HG03066 (cell line): ENCODE measurements at regions not wholly inside any gene's neighbourhood (a gene's known extent, or its start where the extent isn't known, plus 50 kb on each side); places are given as distances from the start of the nearest gene placed in this dataset.
"Not testable (repeated sequence)": the region's sequence is repeated elsewhere in the genome, so short reads cannot be mapped to it uniquely, and the experiment has no call there.

ENCODE experiments used
- ATAC-seq: cut with Tn5 transposase; IDR thresholded peaks from one replicate; pipeline ENCODE4 v1.9.1; 2021; ENCODE audit warnings: low read depth; ENCODE audit not compliant: unreplicated experiment

GRCh38 chr5:92849756-92850155, 731.3 kb downstream of the NR2F1-AS1 start:
- no peak for ATAC-seq

GRCh38 chr5:92841604-92842155, 739.3 kb downstream of the NR2F1-AS1 start:
- no peak for ATAC-seq

- ATAC-seq = no peak
These were observed 742.8 kb downstream of the NR2F1-AS1 start for GRCh38 chr5:92838253-92838652.

- ATAC-seq = no peak
These were observed 743.9 kb downstream of the NR2F1-AS1 start for GRCh38 chr5:92836855-92837755.

- ATAC-seq = no peak
These were observed 745.3 kb downstream of the NR2F1-AS1 start for GRCh38 chr5:92835712-92836111.

DNA sequence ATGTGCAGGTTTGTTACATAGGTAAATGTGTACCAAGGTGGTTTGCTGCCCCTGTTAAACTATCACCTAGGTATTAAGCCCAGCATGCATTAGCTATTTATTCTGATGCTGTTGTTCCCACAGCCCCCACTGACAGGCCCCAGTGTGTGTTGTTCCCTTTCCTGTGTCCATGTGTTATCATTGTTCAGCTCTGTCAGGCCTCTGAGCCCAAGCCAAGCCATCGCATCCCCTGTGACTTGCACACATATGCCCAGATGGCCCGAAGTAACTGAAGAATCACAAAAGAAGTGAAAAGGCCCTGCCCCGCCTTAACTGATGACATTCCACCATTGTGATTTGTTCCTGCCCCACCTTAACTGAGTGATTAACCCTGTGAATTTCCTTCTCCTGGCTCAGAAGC, 757.5 kb downstream of the NR2F1-AS1 start:
- not testable (repeated sequence) for ATAC-seq

DNA sequence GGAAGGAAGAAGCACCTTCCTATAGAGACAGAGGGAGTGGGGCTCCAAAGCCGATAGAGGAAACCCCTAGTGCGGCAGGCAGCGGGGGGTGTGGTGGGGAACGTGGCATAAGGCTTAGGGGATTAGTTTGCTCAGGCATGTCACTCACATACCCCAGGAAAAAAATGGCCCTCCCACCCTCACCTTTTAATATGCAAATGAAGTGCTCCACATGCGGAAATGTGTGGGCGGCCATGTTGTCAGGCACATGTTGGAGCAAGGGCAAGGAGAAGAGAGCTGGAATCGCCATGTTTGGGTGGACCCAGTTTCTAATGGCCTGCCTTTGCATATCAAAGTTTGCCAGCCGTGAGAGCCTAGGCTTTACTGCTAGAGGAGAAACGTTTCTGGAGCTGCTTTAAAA, 758.8 kb downstream of the NR2F1-AS1 start:
- ATAC-seq = no peak

DNA sequence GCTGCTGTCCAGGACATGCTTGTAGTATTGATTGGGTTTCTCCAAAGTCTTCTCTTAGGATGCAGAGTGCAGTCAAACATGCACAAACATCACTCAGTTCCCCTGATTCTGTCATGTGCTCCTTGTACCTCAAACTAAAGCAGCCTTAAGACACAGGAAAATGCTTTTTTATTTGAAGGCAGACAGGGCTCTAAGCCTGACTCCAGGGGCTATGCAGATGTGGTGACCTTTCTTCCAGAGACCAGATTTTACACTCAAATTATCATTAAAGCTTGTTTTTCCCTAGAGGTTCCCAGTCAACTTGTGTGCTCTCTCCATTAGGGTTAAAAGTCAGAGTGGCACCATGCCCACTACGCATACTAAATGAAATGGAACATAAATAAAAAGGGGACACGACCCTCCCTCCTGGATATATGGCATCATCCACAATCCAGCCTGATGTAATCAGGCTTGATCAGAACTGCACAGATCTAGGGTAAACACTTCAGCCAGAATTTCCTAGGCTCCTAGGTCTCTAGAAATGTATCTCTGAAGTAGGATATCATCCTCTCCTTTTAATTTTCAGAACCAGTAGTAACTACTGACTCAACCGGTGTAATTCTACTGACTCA, 771.1 kb downstream of the NR2F1-AS1 start:
- no peak for ATAC-seq

DNA sequence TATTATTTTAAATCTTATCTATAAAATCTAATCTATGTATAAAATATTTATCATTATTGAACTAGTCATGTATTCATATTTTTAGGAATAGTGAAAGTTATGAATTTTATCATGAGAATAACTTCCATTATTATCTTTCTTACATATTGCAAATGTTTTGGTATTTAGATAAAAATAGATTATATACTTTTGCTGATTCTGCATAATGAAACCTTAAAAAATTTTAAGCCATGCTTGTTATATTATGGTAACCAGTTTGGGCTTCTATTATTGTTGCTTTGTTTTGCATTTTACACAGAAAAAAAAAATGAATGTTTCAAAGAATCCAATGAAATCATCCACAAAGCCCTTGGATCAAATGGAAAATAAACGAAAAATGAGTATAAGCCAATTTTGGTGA, 772.5 kb downstream of the NR2F1-AS1 start:
- no peak for ATAC-seq

- ATAC-seq = no peak
These were observed 773.9 kb downstream of the NR2F1-AS1 start for GRCh38 chr5:92807085-92807484.

DNA sequence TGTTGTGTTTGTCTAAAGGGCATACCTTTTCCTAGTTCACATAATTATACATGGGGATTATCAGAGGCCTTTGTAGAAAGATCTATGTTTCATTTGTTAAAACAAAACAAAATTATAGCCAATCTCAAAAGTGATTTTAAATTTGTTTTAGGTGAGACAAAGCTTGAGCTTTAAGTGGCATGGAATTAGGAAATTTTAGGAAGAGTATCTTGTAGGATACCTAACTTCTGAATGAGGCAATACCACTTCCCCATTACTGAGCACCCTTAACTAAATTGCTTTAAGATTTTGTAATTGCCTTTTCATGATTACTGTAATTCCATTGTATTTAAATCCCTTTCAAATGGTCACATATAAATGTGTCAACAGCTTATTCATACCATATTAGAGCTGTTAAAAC, 775.6 kb downstream of the NR2F1-AS1 start:
- no peak for ATAC-seq

DNA sequence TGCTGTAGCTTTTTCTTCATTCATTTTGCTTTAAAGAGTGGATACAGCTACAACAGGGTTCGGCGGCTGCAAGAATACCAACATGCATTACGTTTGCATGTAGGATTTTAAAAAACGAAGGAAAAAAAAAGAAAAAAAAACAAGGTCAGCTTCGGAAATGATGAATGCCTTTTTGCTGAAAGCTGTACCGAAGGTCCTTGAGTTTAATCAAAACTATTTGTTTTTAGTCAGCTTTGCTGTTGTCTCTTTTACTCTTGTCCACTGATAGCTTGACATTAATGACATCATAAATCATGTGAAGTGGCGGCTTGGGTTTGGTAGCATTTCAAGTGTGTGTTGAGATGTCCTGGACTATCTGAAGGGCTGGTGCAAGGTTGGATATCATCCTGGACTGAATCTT, 779.1 kb downstream of the NR2F1-AS1 start:
- ATAC-seq = no peak

GRCh38 chr5:92800365-92800764, 780.7 kb downstream of the NR2F1-AS1 start:
- no peak for ATAC-seq

GRCh38 chr5:92795633-92796032, 785.4 kb downstream of the NR2F1-AS1 start:
- ATAC-seq = no peak

DNA sequence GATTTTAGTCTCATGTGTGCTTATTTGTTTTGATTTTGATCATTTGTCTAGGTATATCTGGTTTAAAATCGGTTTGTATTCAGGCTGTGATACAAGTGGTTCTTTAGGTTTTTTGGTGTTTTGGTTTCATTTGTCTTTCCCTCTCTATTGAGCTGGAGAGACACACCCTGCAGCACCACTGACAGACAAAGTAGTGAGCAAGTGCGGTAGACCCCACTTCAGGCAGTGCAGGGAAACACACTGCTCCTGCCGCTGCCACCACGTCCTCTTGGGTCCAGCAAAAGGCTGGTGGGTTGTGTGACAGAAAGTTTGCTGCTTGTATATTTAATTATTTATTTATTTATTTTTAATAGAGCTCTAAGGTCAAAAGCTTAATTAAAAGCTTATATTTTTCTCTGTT, 801.0 kb downstream of the NR2F1-AS1 start:
- no peak for ATAC-seq

- ATAC-seq = no peak
These were observed 801.5 kb downstream of the NR2F1-AS1 start for GRCh38 chr5:92779536-92779935.

DNA sequence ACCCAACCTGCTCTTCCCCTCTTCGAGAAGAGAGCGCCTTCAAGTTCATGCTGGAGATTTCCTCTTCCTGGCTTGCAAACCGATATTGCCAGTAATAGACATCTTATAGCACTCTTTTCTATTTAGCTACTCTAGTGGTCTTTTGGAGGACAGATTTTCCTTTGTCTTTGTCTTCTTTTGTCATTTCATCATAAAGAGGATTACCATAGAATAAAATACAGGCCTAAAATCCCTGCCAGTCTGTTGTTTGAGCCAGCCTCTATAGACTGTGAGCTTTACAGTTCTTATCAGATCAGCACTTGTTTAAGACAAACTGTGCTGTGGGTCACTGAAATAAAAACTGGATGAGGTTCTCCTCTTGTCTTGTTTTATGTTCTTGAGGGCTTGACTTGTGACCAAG, 802.8 kb downstream of the NR2F1-AS1 start:
- no peak for ATAC-seq

DNA sequence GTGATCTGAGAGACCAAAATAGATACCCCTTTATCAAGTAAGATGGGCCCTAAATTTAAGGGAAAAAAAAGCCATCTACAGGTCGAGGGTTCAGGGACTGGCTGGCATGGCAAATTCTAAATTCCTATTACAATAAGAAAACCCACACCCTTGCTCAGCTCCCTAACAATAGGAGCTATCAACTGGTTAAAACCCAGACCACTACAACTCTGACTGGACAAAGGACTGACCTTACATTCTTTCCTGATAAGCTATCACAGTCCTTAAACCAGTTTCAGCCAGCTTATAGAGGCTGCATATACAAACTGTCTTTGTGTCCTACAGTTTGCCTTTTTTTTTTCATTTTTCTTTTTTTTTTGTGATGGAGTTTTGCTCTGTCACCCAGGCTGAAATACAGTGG, 803.6 kb downstream of the NR2F1-AS1 start:
- ATAC-seq = no peak

DNA sequence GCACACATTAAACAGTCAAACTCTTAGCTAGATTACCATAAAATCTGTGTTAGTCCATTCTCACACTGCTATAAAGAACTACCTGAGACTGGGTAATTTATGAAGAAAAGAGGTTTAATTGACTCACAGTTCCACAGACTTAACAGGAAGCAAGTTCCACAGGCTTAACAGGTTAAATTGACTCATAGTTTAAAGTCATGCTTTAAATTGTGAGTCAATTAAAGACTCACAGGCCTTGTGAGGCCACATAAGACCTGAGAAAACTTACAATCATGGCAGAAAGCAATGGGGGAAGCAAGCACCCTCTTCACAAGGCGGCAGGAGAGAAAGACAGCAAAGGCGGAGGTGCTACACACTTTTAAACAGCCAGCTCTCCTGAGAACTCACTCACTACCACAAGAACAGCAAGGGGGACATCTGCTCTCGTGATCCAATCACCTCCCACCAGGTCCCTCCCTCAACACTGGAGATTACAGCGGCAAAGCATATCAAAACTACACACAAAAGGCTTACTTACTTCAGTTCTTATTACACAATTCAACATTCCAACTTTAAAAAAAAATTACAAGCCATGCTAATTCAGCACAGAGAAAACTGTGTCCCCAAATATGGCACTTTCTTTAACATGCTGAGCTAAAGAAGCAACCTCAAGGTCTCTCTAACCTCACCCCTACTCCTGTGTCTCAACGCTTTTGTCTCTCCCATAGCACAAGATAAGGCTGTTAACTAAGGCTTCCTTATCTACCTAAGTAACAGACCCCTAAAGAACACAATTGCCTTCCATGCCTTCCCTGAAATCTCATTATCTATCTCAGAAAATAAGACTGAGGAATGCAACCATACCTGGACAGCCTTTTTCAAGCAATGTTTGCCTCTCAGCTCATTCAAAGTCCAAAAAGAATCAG, 805.1 kb downstream of the NR2F1-AS1 start:
- ATAC-seq = no peak

DNA sequence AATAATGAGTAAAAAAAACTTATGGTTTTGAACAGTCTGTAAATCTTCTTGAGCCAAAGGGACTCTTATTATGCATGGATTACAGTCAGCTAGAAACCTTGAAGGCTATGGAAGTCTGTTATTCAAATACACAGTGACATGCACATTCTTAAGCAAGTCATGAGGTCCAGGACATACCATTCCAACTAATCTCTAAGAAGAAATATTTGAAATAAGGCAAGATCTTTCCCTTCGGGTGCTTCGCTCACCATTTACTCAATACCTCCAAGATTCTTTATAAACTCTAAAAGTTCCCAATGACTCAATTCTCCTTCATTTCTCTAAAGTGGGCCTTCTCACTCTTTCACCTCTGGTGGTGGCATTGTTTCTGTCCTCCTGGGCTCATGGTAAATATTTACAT, 811.0 kb downstream of the NR2F1-AS1 start:
- ATAC-seq = no peak

DNA sequence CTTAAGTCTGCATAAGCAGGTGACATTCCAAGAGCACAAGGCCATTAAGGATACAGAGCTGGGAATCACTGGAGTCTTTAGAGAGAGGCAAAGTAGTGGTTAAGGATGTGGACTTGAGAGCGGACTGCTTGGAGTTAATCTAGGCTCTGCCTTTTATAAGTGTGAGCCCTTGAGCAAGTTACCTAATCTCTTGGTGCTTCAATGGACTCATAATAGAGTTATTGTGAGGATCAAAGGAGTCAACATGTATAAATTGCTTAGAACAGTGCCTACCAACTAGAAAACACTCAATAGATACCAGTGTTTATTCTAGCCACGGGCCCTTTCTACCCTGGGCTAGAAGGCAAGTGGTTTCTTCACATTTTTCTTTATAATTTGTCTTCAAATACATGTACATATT, 819.4 kb downstream of the NR2F1-AS1 start:
- no peak for ATAC-seq
